HG03378 (cell line): ENCODE measurements at regions not wholly inside any gene's neighbourhood (a gene's known extent, or its start where the extent isn't known, plus 50 kb on each side); places are given as distances from the start of the nearest gene placed in this dataset.

Experiments used
- ATAC-seq: cut with Tn5 transposase; IDR thresholded peaks from one replicate; pipeline ENCODE4 v1.9.1; 2021; ENCODE audit warnings: mild to moderate bottlenecking, moderate library complexity; ENCODE audit not compliant: unreplicated experiment

- ATAC-seq: no peak
These were observed 97.9 kb downstream of the C17orf67 start for GRCh38 chr17:56735842-56736241.

DNA sequence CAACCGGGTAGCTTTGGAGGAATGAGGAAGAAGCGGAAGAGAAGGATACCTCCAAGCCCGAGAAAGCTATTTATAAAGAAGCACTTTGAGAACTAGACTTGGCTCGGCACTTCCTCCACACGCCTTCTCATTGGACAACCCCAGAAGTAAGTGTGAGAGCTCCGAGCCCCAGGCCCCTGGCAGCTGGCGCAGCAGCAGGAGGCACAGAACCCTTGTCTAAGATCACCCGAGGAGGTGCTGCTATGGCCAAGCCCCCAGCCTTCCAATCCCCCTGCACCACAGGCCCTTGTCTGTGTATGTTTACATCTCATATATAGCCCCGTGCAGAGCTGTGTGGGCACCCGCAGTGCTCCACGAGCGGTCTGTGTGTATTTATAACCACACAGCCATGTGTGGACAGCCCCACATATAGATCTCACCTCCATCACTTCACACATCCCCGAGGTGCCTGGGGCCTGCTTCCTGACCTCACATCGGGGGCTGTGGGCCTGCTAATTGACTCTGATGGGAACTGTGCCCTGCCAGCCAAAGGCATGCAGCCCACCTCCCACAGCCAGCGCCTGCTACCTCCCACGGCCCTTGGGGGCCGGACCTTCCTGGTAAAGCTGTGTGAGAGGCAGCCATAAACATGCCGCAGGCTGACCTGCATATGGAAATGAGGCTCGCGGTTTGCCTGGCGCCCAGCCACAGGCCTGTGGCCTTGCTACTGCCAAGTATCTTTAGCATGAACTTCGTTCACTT is 96.1 kb downstream of the C17orf67 start:
- ATAC-seq: no peak

DNA sequence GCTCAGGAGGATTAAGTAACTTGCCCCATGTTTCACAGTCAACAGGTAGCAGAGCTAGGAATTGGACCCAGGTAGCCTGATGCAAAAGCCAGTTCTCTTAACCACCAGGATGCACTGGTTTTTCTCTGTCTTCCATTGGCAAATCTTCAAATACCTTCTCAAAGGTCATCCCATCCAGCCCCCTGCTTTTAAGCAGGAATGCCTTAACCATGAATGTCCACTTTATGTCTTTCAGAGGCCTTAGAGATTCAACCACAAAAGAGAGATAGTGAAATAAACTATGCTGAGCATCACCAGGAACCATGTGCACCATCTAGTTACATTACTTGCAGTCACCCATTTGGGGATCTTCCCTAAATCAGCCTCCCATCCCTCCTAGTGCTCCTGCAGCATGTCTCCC is 94.3 kb downstream of the C17orf67 start:
- ATAC-seq: no peak

DNA sequence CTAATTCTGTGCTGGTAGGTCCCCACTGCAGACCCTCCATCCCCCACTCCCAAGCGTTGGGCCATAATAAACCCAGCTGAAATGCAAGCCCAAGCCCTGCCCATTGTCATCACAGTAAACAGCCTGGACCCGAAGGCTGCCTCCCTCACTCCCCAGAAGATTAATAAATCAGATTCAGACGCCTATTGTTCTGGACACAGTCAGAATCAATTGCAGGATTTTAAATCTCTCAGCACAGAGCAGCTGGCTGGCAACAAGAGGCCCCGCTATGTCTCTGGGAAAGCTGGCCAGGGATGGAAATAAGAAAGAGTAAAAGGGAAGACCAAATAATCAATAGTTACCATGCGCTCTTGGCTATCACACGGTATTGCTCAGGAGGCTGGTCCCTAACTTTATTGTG is 93.9 kb downstream of the C17orf67 start:
- ATAC-seq: no peak

DNA sequence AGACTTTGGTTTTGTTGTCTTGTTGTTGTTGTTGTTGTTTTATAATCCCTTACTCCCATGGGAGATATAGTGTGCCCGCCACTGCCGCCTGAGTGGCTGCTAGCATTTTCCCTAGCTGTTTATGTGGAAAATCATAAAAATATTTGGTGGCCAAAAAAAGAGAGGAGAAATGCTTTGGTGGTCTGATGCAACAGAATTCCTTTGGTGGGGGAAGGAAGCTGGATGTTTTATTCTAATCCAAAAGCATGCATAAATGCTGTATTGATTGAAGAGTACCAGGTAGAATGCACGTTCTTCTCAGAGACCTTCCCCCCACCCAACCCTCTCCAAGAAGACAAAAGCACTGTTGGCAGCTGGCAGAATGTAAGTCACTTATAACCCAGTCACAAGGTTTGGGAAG is 93.2 kb downstream of the C17orf67 start:
- no peak for ATAC-seq
